ENCODE measurements at regions not wholly inside any gene's neighbourhood (a gene's known extent, or its start where the extent isn't known, plus 50 kb on each side); places are given as distances from the start of the nearest gene placed in this dataset.

- DNase-seq (ENCODE audit: low spot score): no peak
- TF ChIP-seq CTCF (IDR thresholded peaks at IDR 0.05; ENCODE audit: extremely low read depth, missing control alignments): no peak
Measured at GRCh38 chr21:35099310-35099709, 50.2 kb upstream of the RUNX1 start.
